GM20000 (cell line): ENCODE measurements at regions not wholly inside any gene's neighbourhood (a gene's known extent, or its start where the extent isn't known, plus 50 kb on each side); places are given as distances from the start of the nearest gene placed in this dataset.

ENCODE experiments used
- DNase-seq: peaks from one replicate; pipeline ENCODE4 v3.0.0; 2012; ENCODE audit warnings: low spot score
- CTCF ChIP-seq: IDR thresholded peaks from 2 replicates; pipeline ENCODE4 v1.5.1; 2012; ENCODE audit warnings: mild to moderate bottlenecking, control low read depth; ENCODE audit errors: extremely low read depth, missing control alignments

GRCh38 chr4:10371121-10371520 is 86.1 kb downstream of the ZNF518B start:
- no peak for DNase-seq
- no peak for TF ChIP-seq CTCF

GRCh38 chr4:10369517-10369916 is 87.7 kb downstream of the ZNF518B start:
- TF ChIP-seq CTCF, result no peak
- DNase-seq, result no peak

GRCh38 chr4:10366628-10367027 is 90.6 kb downstream of the ZNF518B start:
- DNase-seq, result no peak
- no peak for TF ChIP-seq CTCF

- no peak for TF ChIP-seq CTCF
- DNase-seq, result no peak
These were observed 93.0 kb downstream of the ZNF518B start for GRCh38 chr4:10364194-10364593.

GRCh38 chr4:10354746-10355145 is 102.5 kb downstream of the ZNF518B start:
- TF ChIP-seq CTCF, result no peak
- DNase-seq, result no peak

GRCh38 chr4:10354225-10354624 is 103.0 kb downstream of the ZNF518B start:
- DNase-seq, result no peak
- TF ChIP-seq CTCF, result no peak

- no peak for TF ChIP-seq CTCF
- no peak for DNase-seq
These were observed 104.1 kb downstream of the ZNF518B start for GRCh38 chr4:10353110-10353509.
